ENCODE measurements at regions not wholly inside any gene's neighbourhood (a gene's known extent, or its start where the extent isn't known, plus 50 kb on each side); places are given as distances from the start of the nearest gene placed in this dataset.
"Not testable (repeated sequence)": the region's sequence is repeated elsewhere in the genome, so short reads cannot be mapped to it uniquely, and the experiment has no call there.

- Histone ChIP-seq H3K27me3 (ENCODE audit: control insufficient read depth in 5 of 5, insufficient read depth in 4 of 5, low read length in 5 of 5) (peaks cover 3 to 12% (median 6%) of the 10 kb centered on the region in 5 donors), H3K9ac (ENCODE audit: low read length in 5 of 5) (no peak overlapping the region), H3K27ac (ENCODE audit: low read depth, low read length) (no peak overlapping the region), H3K4me3 (ENCODE audit: low read depth in 1 of 5, low read length in 5 of 5) (peak overlapping the region in 1 of 5 donors; percentile 13), H3K4me1 (ENCODE audit: control insufficient read depth in 5 of 5, insufficient read depth in 5 of 5, low read length in 5 of 5) (no peaks in the 10 kb centered on the region), H3K9me3 (ENCODE audit: control insufficient read depth in 5 of 5, low read length in 5 of 5) (peaks cover 4 to 12% (median 6%) of the 10 kb centered on the region in 5 donors), H3K36me3 (ENCODE audit: control insufficient read depth in 5 of 5, insufficient read depth in 5 of 5, low read length in 5 of 5) (no peaks in the 10 kb centered on the region)
These were observed 247.8 kb upstream of the POU3F4 start for GRCh38 chrX:83260288-83260687.

- not testable (repeated sequence) for H3K9ac ChIP-seq (ENCODE audit: low read length in 5 of 5); H3K4me1 ChIP-seq (ENCODE audit: control insufficient read depth in 5 of 5, insufficient read depth in 5 of 5, low read length in 5 of 5); H3K27ac ChIP-seq (ENCODE audit: low read depth, low read length); H3K4me3 ChIP-seq (ENCODE audit: low read depth in 1 of 5, low read length in 5 of 5); H3K36me3 ChIP-seq (ENCODE audit: control insufficient read depth in 5 of 5, insufficient read depth in 5 of 5, low read length in 5 of 5)
- Histone ChIP-seq H3K9me3 (ENCODE audit: control insufficient read depth in 5 of 5, low read length in 5 of 5) (peaks cover 4 to 12% (median 6%) of the 10 kb centered on the region in 5 donors), H3K27me3 (ENCODE audit: control insufficient read depth in 5 of 5, insufficient read depth in 4 of 5, low read length in 5 of 5) (peaks cover 3 to 12% (median 6%) of the 10 kb centered on the region in 5 donors)
These were observed 245.9 kb upstream of the POU3F4 start for GRCh38 chrX:83262218-83262617.

GRCh38 chrX:83278988-83279387 is 229.1 kb upstream of the POU3F4 start:
- Histone ChIP-seq H3K4me3 (ENCODE audit: low read depth in 1 of 5, low read length in 5 of 5) (no peak overlapping the region), H3K4me1 (ENCODE audit: control insufficient read depth in 5 of 5, insufficient read depth in 5 of 5, low read length in 5 of 5) (no peaks in the 10 kb centered on the region), H3K9me3 (ENCODE audit: control insufficient read depth in 5 of 5, low read length in 5 of 5) (no peaks in the 10 kb centered on the region), H3K27ac (ENCODE audit: low read depth, low read length) (no peak overlapping the region), H3K9ac (ENCODE audit: low read length in 5 of 5) (no peak overlapping the region), H3K36me3 (ENCODE audit: control insufficient read depth in 5 of 5, insufficient read depth in 5 of 5, low read length in 5 of 5) (no peaks in the 10 kb centered on the region), H3K27me3 (ENCODE audit: control insufficient read depth in 5 of 5, insufficient read depth in 4 of 5, low read length in 5 of 5) (no peaks in the 10 kb centered on the region)

- H3K4me3 ChIP-seq (ENCODE audit: low read depth in 1 of 5, low read length in 5 of 5); H3K36me3 ChIP-seq (ENCODE audit: control insufficient read depth in 5 of 5, insufficient read depth in 5 of 5, low read length in 5 of 5); H3K4me1 ChIP-seq (ENCODE audit: control insufficient read depth in 5 of 5, insufficient read depth in 5 of 5, low read length in 5 of 5); H3K9me3 ChIP-seq (ENCODE audit: control insufficient read depth in 5 of 5, low read length in 5 of 5); H3K27me3 ChIP-seq (ENCODE audit: control insufficient read depth in 5 of 5, insufficient read depth in 4 of 5, low read length in 5 of 5); H3K9ac ChIP-seq (ENCODE audit: low read length in 5 of 5); H3K27ac ChIP-seq (ENCODE audit: low read depth, low read length): not testable (repeated sequence)
These were observed 221.5 kb upstream of the POU3F4 start for GRCh38 chrX:83286627-83287026.

GRCh38 chrX:83305381-83305780 is 202.7 kb upstream of the POU3F4 start:
- Histone ChIP-seq H3K4me3 (ENCODE audit: low read depth in 1 of 5, low read length in 5 of 5) (no peak overlapping the region), H3K27me3 (ENCODE audit: control insufficient read depth in 5 of 5, insufficient read depth in 4 of 5, low read length in 5 of 5) (no peaks in the 10 kb centered on the region), H3K36me3 (ENCODE audit: control insufficient read depth in 5 of 5, insufficient read depth in 5 of 5, low read length in 5 of 5) (no peaks in the 10 kb centered on the region), H3K4me1 (ENCODE audit: control insufficient read depth in 5 of 5, insufficient read depth in 5 of 5, low read length in 5 of 5) (no peaks in the 10 kb centered on the region), H3K9ac (ENCODE audit: low read length in 5 of 5) (no peak overlapping the region), H3K27ac (ENCODE audit: low read depth, low read length) (no peak overlapping the region), H3K9me3 (ENCODE audit: control insufficient read depth in 5 of 5, low read length in 5 of 5) (peaks cover 0 to 9% (median 3%) of the 10 kb centered on the region in 5 donors)

GRCh38 chrX:83319023-83319422 is 189.1 kb upstream of the POU3F4 start:
- no peak overlapping the region for H3K4me3 ChIP-seq (ENCODE audit: low read depth in 1 of 5, low read length in 5 of 5)
- H3K27ac ChIP-seq (ENCODE audit: low read depth, low read length) = no peak overlapping the region

GRCh38 chrX:83326539-83326938 is 181.6 kb upstream of the POU3F4 start:
- Histone ChIP-seq H3K36me3 (ENCODE audit: control insufficient read depth in 5 of 5, insufficient read depth in 5 of 5, low read length in 5 of 5) (no peaks in the 10 kb centered on the region), H3K4me1 (ENCODE audit: control insufficient read depth in 5 of 5, insufficient read depth in 5 of 5, low read length in 5 of 5) (no peaks in the 10 kb centered on the region), H3K9ac (ENCODE audit: low read length in 5 of 5) (no peak overlapping the region), H3K4me3 (ENCODE audit: low read depth in 1 of 5, low read length in 5 of 5) (no peak overlapping the region), H3K9me3 (ENCODE audit: control insufficient read depth in 5 of 5, low read length in 5 of 5) (peaks cover 0 to 3% (median 0%) of the 10 kb centered on the region in 5 donors), H3K27me3 (ENCODE audit: control insufficient read depth in 5 of 5, insufficient read depth in 4 of 5, low read length in 5 of 5) (no peaks in the 10 kb centered on the region), H3K27ac (ENCODE audit: low read depth, low read length) (no peak overlapping the region)

More at GRCh38 chrX:83319023-83319422, 189.1 kb upstream of the POU3F4 start:
- H3K9me3 ChIP-seq (ENCODE audit: control insufficient read depth in 5 of 5, low read length in 5 of 5) = peaks cover 0 to 3% (median 0%) of the 10 kb centered on the region in 5 donors
- H3K4me1 ChIP-seq (ENCODE audit: control insufficient read depth in 5 of 5, insufficient read depth in 5 of 5, low read length in 5 of 5) = no peaks in the 10 kb centered on the region
- peaks cover 0 to 5% (median 0%) of the 10 kb centered on the region in 5 donors for H3K27me3 ChIP-seq (ENCODE audit: control insufficient read depth in 5 of 5, insufficient read depth in 4 of 5, low read length in 5 of 5)
- no peaks in the 10 kb centered on the region for H3K36me3 ChIP-seq (ENCODE audit: control insufficient read depth in 5 of 5, insufficient read depth in 5 of 5, low read length in 5 of 5)
- H3K9ac ChIP-seq (ENCODE audit: low read length in 5 of 5) = no peak overlapping the region

- no peak overlapping the region for H3K4me3 ChIP-seq (ENCODE audit: low read depth in 1 of 5, low read length in 5 of 5)
- H3K27me3 ChIP-seq (ENCODE audit: control insufficient read depth in 5 of 5, insufficient read depth in 4 of 5, low read length in 5 of 5) = no peaks in the 10 kb centered on the region
- no peaks in the 10 kb centered on the region for H3K36me3 ChIP-seq (ENCODE audit: control insufficient read depth in 5 of 5, insufficient read depth in 5 of 5, low read length in 5 of 5)
- no peak overlapping the region for H3K9ac ChIP-seq (ENCODE audit: low read length in 5 of 5)
- no peaks in the 10 kb centered on the region for H3K4me1 ChIP-seq (ENCODE audit: control insufficient read depth in 5 of 5, insufficient read depth in 5 of 5, low read length in 5 of 5)
- H3K27ac ChIP-seq (ENCODE audit: low read depth, low read length) = no peak overlapping the region
- H3K9me3 ChIP-seq (ENCODE audit: control insufficient read depth in 5 of 5, low read length in 5 of 5) = no peaks in the 10 kb centered on the region
These were observed 174.3 kb upstream of the POU3F4 start for GRCh38 chrX:83333813-83334212.

GRCh38 chrX:83336454-83336853 is 171.6 kb upstream of the POU3F4 start:
- H3K9ac ChIP-seq (ENCODE audit: low read length in 5 of 5) = no peak overlapping the region
- H3K27me3 ChIP-seq (ENCODE audit: control insufficient read depth in 5 of 5, insufficient read depth in 4 of 5, low read length in 5 of 5) = no peaks in the 10 kb centered on the region
- no peaks in the 10 kb centered on the region for H3K36me3 ChIP-seq (ENCODE audit: control insufficient read depth in 5 of 5, insufficient read depth in 5 of 5, low read length in 5 of 5)
- H3K27ac ChIP-seq (ENCODE audit: low read depth, low read length) = no peak overlapping the region
- H3K4me1 ChIP-seq (ENCODE audit: control insufficient read depth in 5 of 5, insufficient read depth in 5 of 5, low read length in 5 of 5) = no peaks in the 10 kb centered on the region
- H3K9me3 ChIP-seq (ENCODE audit: control insufficient read depth in 5 of 5, low read length in 5 of 5) = no peaks in the 10 kb centered on the region
- no peak overlapping the region for H3K4me3 ChIP-seq (ENCODE audit: low read depth in 1 of 5, low read length in 5 of 5)

- H3K27ac ChIP-seq (ENCODE audit: low read depth, low read length) = no peak overlapping the region
- no peak overlapping the region for H3K9ac ChIP-seq (ENCODE audit: low read length in 5 of 5)
- no peaks in the 10 kb centered on the region for H3K4me1 ChIP-seq (ENCODE audit: control insufficient read depth in 5 of 5, insufficient read depth in 5 of 5, low read length in 5 of 5)
- no peaks in the 10 kb centered on the region for H3K36me3 ChIP-seq (ENCODE audit: control insufficient read depth in 5 of 5, insufficient read depth in 5 of 5, low read length in 5 of 5)
- H3K4me3 ChIP-seq (ENCODE audit: low read depth in 1 of 5, low read length in 5 of 5) = no peak overlapping the region
- no peaks in the 10 kb centered on the region for H3K9me3 ChIP-seq (ENCODE audit: control insufficient read depth in 5 of 5, low read length in 5 of 5)
- no peaks in the 10 kb centered on the region for H3K27me3 ChIP-seq (ENCODE audit: control insufficient read depth in 5 of 5, insufficient read depth in 4 of 5, low read length in 5 of 5)
These were observed 168.4 kb upstream of the POU3F4 start for GRCh38 chrX:83339724-83340123.

GRCh38 chrX:83345298-83345697 is 162.8 kb upstream of the POU3F4 start:
- H3K27me3 ChIP-seq (ENCODE audit: control insufficient read depth in 5 of 5, insufficient read depth in 4 of 5, low read length in 5 of 5) = no peaks in the 10 kb centered on the region
- H3K9me3 ChIP-seq (ENCODE audit: control insufficient read depth in 5 of 5, low read length in 5 of 5) = no peaks in the 10 kb centered on the region
- H3K9ac ChIP-seq (ENCODE audit: low read length in 5 of 5) = no peak overlapping the region
- no peak overlapping the region for H3K27ac ChIP-seq (ENCODE audit: low read depth, low read length)
- no peaks in the 10 kb centered on the region for H3K36me3 ChIP-seq (ENCODE audit: control insufficient read depth in 5 of 5, insufficient read depth in 5 of 5, low read length in 5 of 5)
- H3K4me3 ChIP-seq (ENCODE audit: low read depth in 1 of 5, low read length in 5 of 5) = no peak overlapping the region
- no peaks in the 10 kb centered on the region for H3K4me1 ChIP-seq (ENCODE audit: control insufficient read depth in 5 of 5, insufficient read depth in 5 of 5, low read length in 5 of 5)

Measured in subcutaneous abdominal adipose tissue (tissue), 5 donors.